GM12875 (cell line): ENCODE measurements at regions not wholly inside any gene's neighbourhood (a gene's known extent, or its start where the extent isn't known, plus 50 kb on each side); places are given as distances from the start of the nearest gene placed in this dataset.

Experiments used
- H3K4me3 ChIP-seq: one replicate; pipeline ENCODE4 v1.5.1; 2011; ENCODE audit warnings: low read depth, low read length, control low read depth
- CTCF ChIP-seq: IDR thresholded peaks from 2 replicates; pipeline ENCODE4 v1.5.1; 2011; ENCODE audit warnings: low read depth, mild to moderate bottlenecking, control low read depth, inconsistent platforms, low read length, moderate library complexity, borderline replicate concordance; ENCODE audit not compliant: insufficient read depth

- TF ChIP-seq CTCF = no peak
- no peak overlapping the region for H3K4me3 ChIP-seq
Measured at GRCh38 chr13:81142306-81142999, 801.5 kb upstream of the SPRY2 start.

GRCh38 chr13:81140675-81141074 is 799.7 kb upstream of the SPRY2 start:
- TF ChIP-seq CTCF = no peak
- no peak overlapping the region for H3K4me3 ChIP-seq

- H3K4me3 ChIP-seq = no peak overlapping the region
- TF ChIP-seq CTCF = no peak
Measured at GRCh38 chr13:81139987-81140386, 799.1 kb upstream of the SPRY2 start.

GRCh38 chr13:81138353-81138980 is 797.5 kb upstream of the SPRY2 start:
- H3K4me3 ChIP-seq = no peak overlapping the region

GRCh38 chr13:81133066-81133465 is 792.1 kb upstream of the SPRY2 start:
- TF ChIP-seq CTCF = no peak
- H3K4me3 ChIP-seq = no peak overlapping the region

More at GRCh38 chr13:81138353-81138980, 797.5 kb upstream of the SPRY2 start:
- TF ChIP-seq CTCF = no peak

GRCh38 chr13:81117416-81117815 is 776.5 kb upstream of the SPRY2 start:
- TF ChIP-seq CTCF = no peak
- H3K4me3 ChIP-seq = no peak overlapping the region
